ENCODE measurements at regions not wholly inside any gene's neighbourhood (a gene's known extent, or its start where the extent isn't known, plus 50 kb on each side); places are given as distances from the start of the nearest gene placed in this dataset.

DNA sequence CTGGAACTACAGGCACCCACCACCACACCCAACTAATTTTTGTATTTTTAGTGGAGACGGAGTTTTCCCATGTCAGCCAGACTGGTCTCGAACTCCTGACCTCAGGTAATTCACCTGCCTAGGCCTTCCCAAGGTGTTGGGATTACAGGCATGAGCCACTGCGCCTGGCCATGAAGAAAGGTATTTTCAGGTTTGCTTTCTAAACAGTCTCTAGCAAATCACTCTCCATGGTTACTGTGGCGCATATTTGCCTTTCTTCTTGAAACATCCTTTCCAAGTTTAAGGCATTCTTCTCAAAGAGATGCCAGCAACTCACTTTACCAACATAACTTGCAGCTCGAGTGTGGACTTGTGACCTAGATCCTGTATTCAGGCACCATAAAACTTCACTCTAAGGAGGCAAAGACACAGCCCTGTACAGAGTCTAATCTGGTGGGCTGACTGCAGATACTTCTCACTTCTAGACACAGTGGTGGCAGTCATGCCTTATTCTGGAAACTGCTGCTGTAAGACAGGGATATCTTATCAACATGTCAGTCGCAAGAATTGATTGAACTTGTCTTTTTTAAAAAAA, 461.4 kb upstream of the TSHZ3 start (continued):
- TF ChIP-seq MXD4 (CRISPR knock-in tag; IDR thresholded peaks at IDR 0.05) (no peak), THYN1 (CRISPR knock-in tag; IDR thresholded peaks at IDR 0.05; ENCODE audit: borderline replicate concordance, low read depth) (no peak), NFE2L2 (IDR thresholded peaks at IDR 0.05; ENCODE audit: low read length) (no peak), ZNF672 (CRISPR knock-in tag; IDR thresholded peaks at IDR 0.05) (no peak), TERF1 (CRISPR knock-in tag; IDR thresholded peaks at IDR 0.05) (no peak), FLYWCH1 (CRISPR knock-in tag; IDR thresholded peaks at IDR 0.05) (no peak), KDM2A (CRISPR knock-in tag; IDR thresholded peaks at IDR 0.05; ENCODE audit: borderline replicate concordance, low read depth) (no peak), YY1 (IDR thresholded peaks at IDR 0.05; ENCODE audit: insufficient read depth, insufficient replicate concordance, low read depth, low read length) (no peak)

DNA sequence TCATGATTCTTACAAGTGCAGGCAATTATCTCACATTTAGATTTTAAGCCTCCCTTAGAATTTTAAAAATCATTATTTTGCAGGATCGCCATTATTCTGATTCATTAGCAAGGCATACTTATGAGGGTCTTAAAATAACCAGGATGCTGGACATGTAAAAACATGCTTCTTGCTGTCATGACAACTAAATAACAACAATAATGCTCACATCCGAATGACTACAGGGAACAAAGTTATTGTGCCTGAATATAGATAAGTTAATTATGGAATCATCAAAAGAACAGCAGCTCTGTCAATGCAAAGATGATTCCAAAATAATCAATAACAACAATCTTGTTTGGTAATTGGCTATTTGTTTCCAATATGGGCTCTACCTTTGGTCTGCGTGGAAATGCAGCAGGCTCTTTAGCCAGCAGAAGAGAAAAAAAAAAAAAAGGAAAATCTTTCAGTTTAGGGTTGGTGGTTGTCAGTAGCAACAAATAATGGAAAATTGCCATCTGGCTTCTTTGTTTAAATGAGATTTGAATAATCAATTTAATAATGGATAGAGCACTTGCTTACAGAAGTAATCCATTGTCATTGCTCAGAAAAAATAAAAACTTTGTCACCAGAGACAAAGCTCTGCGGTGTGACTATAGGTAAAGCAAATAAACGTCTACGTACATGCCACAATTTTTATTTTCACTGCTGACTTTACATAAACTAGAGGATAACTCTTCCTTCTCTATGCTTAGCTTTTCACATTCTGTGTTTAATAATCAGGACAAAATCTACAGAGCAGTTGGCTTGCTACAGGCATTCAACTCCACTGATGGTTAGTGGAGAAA, 468.9 kb upstream of the TSHZ3 start:
- ATAC-seq (no peak), FAIRE-seq (no peak), DNase-seq (ENCODE audit: low spot score) (no peak)
- Histone ChIP-seq H3K27me3 (ENCODE audit: control insufficient read depth in 1 of 2, insufficient read depth in 2 of 2, low read length in 2 of 2) (no peaks in the 10 kb centered on the region), H3K9me3 (ENCODE audit: low read length) (peaks cover 96% of the 10 kb centered on the region), H3K27ac (ENCODE audit: extremely low read length, insufficient read depth, low read length) (no peak overlapping the region), H2AFZ (ENCODE audit: low read length) (no peak overlapping the region), H3K4me1 (ENCODE audit: insufficient read depth, low read length) (no peaks in the 10 kb centered on the region), H3K36me3 (replicated peaks in 1 of 2; ENCODE audit: control insufficient read depth in 1 of 2, insufficient read depth in 2 of 2, low read length in 2 of 2) (no peaks in the 10 kb centered on the region), H3K79me2 (ENCODE audit: insufficient read depth, low read length) (no peaks in the 10 kb centered on the region), H4K20me1 (ENCODE audit: insufficient read depth, low read length) (no peaks in the 10 kb centered on the region), H3K4me2 (ENCODE audit: low read depth, low read length) (no peak overlapping the region), H3K9ac (ENCODE audit: insufficient read depth, low read depth, low read length) (no peak overlapping the region), H3K4me3 (replicated peaks in 1 of 3; ENCODE audit: insufficient read depth in 1 of 3, low read depth in 2 of 3, low read length in 3 of 3) (no peak overlapping the region)
- POLR2A ChIA-PET: no interaction called here
- intact Hi-C loops (cut with micrococcal nuclease; ENCODE audit: unreplicated experiment) (no loop called here), in situ Hi-C loops (cut with HindIII; ENCODE audit: extremely low pct_ligation_motif_present, low pct_unique_long_range_greater_than_20kb) (no loop called here)
- no TSS peak for BruUV-seq (replicated peaks)
- WGBS (ENCODE audit: low lambda C conversion rate): 56% methylated on average over 6 of the region's 6 CpGs
- CTCF ChIA-PET (ENCODE audit: low intra/inter-chr PET ratio, low total read pairs): no interaction called here
- TF ChIP-seq, protein P1, sequence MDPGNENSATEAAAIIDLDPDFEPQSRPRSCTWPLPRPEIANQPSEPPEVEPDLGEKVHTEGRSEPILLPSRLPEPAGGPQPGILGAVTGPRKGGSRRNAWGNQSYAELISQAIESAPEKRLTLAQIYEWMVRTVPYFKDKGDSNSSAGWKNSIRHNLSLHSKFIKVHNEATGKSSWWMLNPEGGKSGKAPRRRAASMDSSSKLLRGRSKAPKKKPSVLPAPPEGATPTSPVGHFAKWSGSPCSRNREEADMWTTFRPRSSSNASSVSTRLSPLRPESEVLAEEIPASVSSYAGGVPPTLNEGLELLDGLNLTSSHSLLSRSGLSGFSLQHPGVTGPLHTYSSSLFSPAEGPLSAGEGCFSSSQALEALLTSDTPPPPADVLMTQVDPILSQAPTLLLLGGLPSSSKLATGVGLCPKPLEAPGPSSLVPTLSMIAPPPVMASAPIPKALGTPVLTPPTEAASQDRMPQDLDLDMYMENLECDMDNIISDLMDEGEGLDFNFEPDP (CRISPR knock-in tag; conservative IDR thresholded peaks at IDR 0.05): no peak
- TF ChIP-seq RNF2 (conservative IDR thresholded peaks at IDR 0.05; ENCODE audit: low read depth): no peak
- TF ChIP-seq ZNF253 (CRISPR knock-in tag; IDR thresholded peaks at IDR 0.05; ENCODE audit: borderline replicate concordance): no peak
- no peak for TF ChIP-seq TERF1 (CRISPR knock-in tag; IDR thresholded peaks at IDR 0.05)
- TF ChIP-seq STAT5B (CRISPR knock-in tag; IDR thresholded peaks at IDR 0.05): no peak
- no peak for TF ChIP-seq RAD21 (CRISPR knock-in tag; IDR thresholded peaks at IDR 0.05)
- TF ChIP-seq, protein P2, sequence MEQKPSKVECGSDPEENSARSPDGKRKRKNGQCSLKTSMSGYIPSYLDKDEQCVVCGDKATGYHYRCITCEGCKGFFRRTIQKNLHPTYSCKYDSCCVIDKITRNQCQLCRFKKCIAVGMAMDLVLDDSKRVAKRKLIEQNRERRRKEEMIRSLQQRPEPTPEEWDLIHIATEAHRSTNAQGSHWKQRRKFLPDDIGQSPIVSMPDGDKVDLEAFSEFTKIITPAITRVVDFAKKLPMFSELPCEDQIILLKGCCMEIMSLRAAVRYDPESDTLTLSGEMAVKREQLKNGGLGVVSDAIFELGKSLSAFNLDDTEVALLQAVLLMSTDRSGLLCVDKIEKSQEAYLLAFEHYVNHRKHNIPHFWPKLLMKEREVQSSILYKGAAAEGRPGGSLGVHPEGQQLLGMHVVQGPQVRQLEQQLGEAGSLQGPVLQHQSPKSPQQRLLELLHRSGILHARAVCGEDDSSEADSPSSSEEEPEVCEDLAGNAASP (CRISPR knock-in tag; IDR thresholded peaks at IDR 0.05; ENCODE audit: borderline replicate concordance): no peak
- no peak for TF ChIP-seq BCL3 (CRISPR knock-in tag; IDR thresholded peaks at IDR 0.05)
- no peak for TF ChIP-seq ZNF296 (CRISPR knock-in tag; conservative IDR thresholded peaks at IDR 0.05)

All from HepG2 (cell line).